Transverse colon (tissue), 3 donors: ENCODE measurements at regions not wholly inside any gene's neighbourhood (a gene's known extent, or its start where the extent isn't known, plus 50 kb on each side); places are given as distances from the start of the nearest gene placed in this dataset.

Experiments
- POLR2A ChIP-seq: fragments of 450-650 bp; IDR thresholded peaks from one replicate; pipeline ENCODE4 v1.6.1; 2016; ENCODE audit warnings: antibody characterized with exemption, mild to moderate bottlenecking, moderate library complexity
- TF ChIP-seq, protein P1 (sequence below), 5 experiments: fragments of 200-600 bp in 3 of 5; fragments of 450-650 bp in 2 of 5; sonication (generic) in 3 of 5; IDR thresholded peaks; 1 replicate in 2 of 5; 2 replicates in 3 of 5; pipeline ENCODE4 v1.5.1; 2016 to 2017; ENCODE audit warnings: antibody characterized with exemption in 5 of 5, inconsistent platforms in 3 of 5, mild to moderate bottlenecking in 2 of 5, moderate library complexity in 1 of 5

DNA sequence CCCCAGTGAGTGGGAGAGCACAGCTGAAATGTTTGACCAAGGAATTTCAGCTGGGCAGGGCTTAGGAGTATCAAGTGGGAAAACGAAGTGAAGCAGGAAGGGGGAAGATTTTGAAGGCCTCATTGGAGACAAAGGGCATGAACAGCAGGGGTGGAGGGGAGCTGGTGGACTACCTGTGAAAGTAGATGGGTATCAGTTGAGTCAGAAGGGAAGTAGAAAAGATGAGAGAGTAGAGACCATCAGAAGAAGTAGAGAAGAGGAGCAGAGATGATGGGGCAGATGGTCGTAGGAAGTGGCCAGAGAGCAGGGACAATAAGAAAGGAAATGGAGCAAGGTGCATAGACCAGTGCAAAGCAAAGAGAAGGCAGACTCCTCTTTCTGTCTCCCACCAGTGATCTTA lies 189.0 kb upstream of the RUNX1 start:
- TF ChIP-seq, protein P1, sequence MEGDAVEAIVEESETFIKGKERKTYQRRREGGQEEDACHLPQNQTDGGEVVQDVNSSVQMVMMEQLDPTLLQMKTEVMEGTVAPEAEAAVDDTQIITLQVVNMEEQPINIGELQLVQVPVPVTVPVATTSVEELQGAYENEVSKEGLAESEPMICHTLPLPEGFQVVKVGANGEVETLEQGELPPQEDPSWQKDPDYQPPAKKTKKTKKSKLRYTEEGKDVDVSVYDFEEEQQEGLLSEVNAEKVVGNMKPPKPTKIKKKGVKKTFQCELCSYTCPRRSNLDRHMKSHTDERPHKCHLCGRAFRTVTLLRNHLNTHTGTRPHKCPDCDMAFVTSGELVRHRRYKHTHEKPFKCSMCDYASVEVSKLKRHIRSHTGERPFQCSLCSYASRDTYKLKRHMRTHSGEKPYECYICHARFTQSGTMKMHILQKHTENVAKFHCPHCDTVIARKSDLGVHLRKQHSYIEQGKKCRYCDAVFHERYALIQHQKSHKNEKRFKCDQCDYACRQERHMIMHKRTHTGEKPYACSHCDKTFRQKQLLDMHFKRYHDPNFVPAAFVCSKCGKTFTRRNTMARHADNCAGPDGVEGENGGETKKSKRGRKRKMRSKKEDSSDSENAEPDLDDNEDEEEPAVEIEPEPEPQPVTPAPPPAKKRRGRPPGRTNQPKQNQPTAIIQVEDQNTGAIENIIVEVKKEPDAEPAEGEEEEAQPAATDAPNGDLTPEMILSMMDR (IDR thresholded peaks at IDR 0.05), result no peak
- TF ChIP-seq POLR2A, result no peak
